Naive thymus-derived CD4-positive, alpha-beta T cell (primary cell): ENCODE measurements at regions not wholly inside any gene's neighbourhood (a gene's known extent, or its start where the extent isn't known, plus 50 kb on each side); places are given as distances from the start of the nearest gene placed in this dataset.

Experiments
- ATAC-seq: fragments of 150-1000 bp; cut with Tn5 transposase; 2 replicates; pipeline ENCODE4 v1.10.0; 2021; ENCODE audit warnings: mild to moderate bottlenecking, moderate library complexity
- CTCF ChIA-PET: fragments of 350-600 bp; sonication (Branson Sonifier 250); formaldehyde crosslinking; loops from one replicate; lab custom pipeline; 2021; ENCODE audit warnings: antibody characterized with exemption; lab: Charles Lee
- POLR2A ChIA-PET: fragments of 350-600 bp; sonication (Branson Sonifier 250); formaldehyde crosslinking; loops from one replicate; lab custom pipeline; 2021; ENCODE audit warnings: antibody characterized with exemption, inconsistent platforms; lab: Charles Lee
- DNase-seq, 9 donors: peaks; one replicate each; pipeline versions ENCODE4 v3.0.0 to v3.0.0-alpha.2; 2020 to 2022; ENCODE audit warnings: mixed read lengths in 1 of 9
- H3K27ac ChIP-seq: one replicate; pipeline ENCODE4 v1.7.0; 2013; ENCODE audit warnings: mild to moderate bottlenecking, low read depth, low read length, moderate library complexity
- H3K27me3 ChIP-seq, 2 donors: one replicate each; pipeline ENCODE4 v1.7.0; 2013; ENCODE audit warnings: low read length in 2 of 2, mild to moderate bottlenecking in 2 of 2, moderate library complexity in 2 of 2; ENCODE audit not compliant: control insufficient read depth in 2 of 2, insufficient read depth in 2 of 2
- H3K36me3 ChIP-seq, 3 experiments: 1 replicate in 2 of 3; 2 replicates in 1 of 3; pipeline ENCODE4 v1.7.0; 2013; ENCODE audit warnings: low read length in 3 of 3, mild to moderate bottlenecking in 3 of 3, moderate library complexity in 1 of 3; ENCODE audit not compliant: insufficient read depth in 3 of 3, control insufficient read depth in 2 of 3
- H3K4me1 ChIP-seq, 2 donors: one replicate each; pipeline ENCODE4 v1.7.0; 2013; ENCODE audit warnings: low read length in 2 of 2, mild to moderate bottlenecking in 2 of 2, moderate library complexity in 1 of 2; ENCODE audit not compliant: control insufficient read depth in 2 of 2, insufficient read depth in 2 of 2
- H3K4me3 ChIP-seq: 2 replicates; pipeline ENCODE4 v1.7.0; 2013; ENCODE audit warnings: mild to moderate bottlenecking, low read length
- H3K9me3 ChIP-seq, 3 experiments: 1 replicate in 2 of 3; 2 replicates in 1 of 3; pipeline ENCODE4 v1.7.0; 2013; ENCODE audit warnings: low read length in 3 of 3; ENCODE audit not compliant: control insufficient read depth in 2 of 3
- H3K27ac Mint-ChIP-seq, 9 donors: one replicate each; pipeline ENCODE4 v1.8.0; 2020 to 2022; ENCODE audit warnings: mixed read lengths in 9 of 9, mild to moderate bottlenecking in 8 of 9, moderate library complexity in 5 of 9, inconsistent platforms in 2 of 9
- H3K27me3 Mint-ChIP-seq, 5 donors: one replicate each; pipeline ENCODE4 v1.8.0; 2021 to 2022; ENCODE audit warnings: mixed read lengths in 5 of 5, mild to moderate bottlenecking in 1 of 5
- H3K36me3 Mint-ChIP-seq, 5 donors: one replicate each; pipeline ENCODE4 v1.8.0; 2020 to 2022; ENCODE audit warnings: mixed read lengths in 5 of 5, mild to moderate bottlenecking in 3 of 5, inconsistent platforms in 1 of 5
- H3K4me1 Mint-ChIP-seq, 7 donors: one replicate each; pipeline ENCODE4 v1.8.0; 2020 to 2022; ENCODE audit warnings: mixed read lengths in 7 of 7, mild to moderate bottlenecking in 3 of 7, inconsistent platforms in 1 of 7
- H3K4me3 Mint-ChIP-seq, 10 donors: one replicate each; pipeline ENCODE4 v1.8.0; 2020 to 2022; ENCODE audit warnings: mild to moderate bottlenecking in 10 of 10, mixed read lengths in 10 of 10, moderate library complexity in 6 of 10, inconsistent platforms in 2 of 10
- H3K9me3 Mint-ChIP-seq, 11 donors: one replicate each; pipeline ENCODE4 v1.8.0; 2020 to 2022; ENCODE audit warnings: mixed read lengths in 11 of 11, mild to moderate bottlenecking in 4 of 11, inconsistent platforms in 1 of 11, moderate library complexity in 1 of 11
- intact Hi-C, 2 donors: fragments of 100-400 bp; cut with micrococcal nuclease; formaldehyde crosslinking; loops; one replicate each; pipeline ENCODE4 v1.15.1; 2023

DNA sequence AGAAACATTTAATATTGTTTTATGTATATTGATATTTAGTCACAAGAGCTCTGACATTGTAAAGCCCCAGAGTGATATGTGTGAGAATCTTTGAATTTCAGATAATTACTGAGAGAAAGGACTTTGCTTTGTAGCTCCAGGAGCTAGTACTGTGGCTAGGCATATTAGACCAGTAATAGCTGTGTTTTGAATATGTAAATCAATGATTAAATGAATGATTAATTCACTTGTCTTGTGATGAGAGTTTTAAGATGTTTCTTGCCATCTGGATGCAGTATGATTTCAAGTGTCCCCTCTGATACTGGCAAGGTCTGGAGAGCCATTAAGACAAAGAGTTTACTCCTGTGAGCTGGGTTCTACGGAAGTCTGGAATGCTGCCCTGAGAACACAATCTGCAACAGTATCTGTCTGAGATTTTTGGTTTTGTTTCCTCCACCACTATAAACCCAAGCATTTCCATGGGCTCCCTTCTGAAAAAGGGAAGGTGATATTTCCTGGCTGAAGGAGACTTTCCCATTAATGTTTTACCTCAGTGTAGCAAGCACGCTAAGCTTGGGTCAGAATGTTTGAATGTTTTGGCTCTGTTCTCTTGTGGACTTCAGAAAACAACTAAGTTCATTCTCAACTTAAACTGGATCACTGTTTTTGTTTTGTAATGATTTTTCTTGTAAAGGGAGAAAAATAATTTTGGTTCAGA lies 61.3 kb upstream of the BICC1 start:
- CTCF ChIA-PET, result no interaction called here
- Histone ChIP-seq H3K27ac (no peak overlapping the region), H3K4me3 (no peak overlapping the region), H3K9me3 (no peaks in the 10 kb centered on the region), H3K4me1 (no peaks in the 10 kb centered on the region), H3K36me3 (no peaks in the 10 kb centered on the region), H3K27me3 (no peaks in the 10 kb centered on the region)
- Mint-ChIP-seq H3K27ac (no peak overlapping the region), H3K4me3 (no peak overlapping the region), H3K36me3 (no peaks in the 10 kb centered on the region), H3K27me3 (peaks cover 0 to 23% (median 20%) of the 10 kb centered on the region in 5 donors), H3K4me1 (no peaks in the 10 kb centered on the region), H3K9me3 (peaks cover 0 to 3% (median 0%) of the 10 kb centered on the region in 11 donors)
- POLR2A ChIA-PET, result no interaction called here
- DNase-seq (no peak), ATAC-seq (no peak)
- intact Hi-C loops, result no loop called here

DNA sequence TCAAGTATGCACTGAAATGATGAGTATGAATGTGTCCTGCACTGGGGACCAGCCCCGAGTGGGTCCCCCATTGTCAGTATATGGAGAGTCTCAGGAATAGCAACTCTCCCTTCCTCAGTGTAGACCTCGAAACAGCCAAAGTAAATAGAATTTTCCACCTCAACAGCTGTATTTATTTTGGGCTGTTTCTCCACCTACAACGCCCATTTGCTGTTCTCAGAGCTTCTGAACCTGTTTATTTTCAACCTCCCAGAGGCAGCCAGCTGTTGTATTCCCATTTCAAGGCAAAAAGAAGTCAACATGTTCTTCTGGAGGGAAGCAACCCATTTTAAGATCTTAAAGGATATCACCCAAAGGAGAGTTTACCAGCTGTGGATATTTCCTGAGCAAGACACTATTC lies 59.6 kb upstream of the BICC1 start:
- no peak overlapping the region for H3K27ac Mint-ChIP-seq
- ChIA-PET POLR2A (no interaction called here), CTCF (interaction anchor here (0.5 kb wide), 1 partner anchor 777 kb away, joined by 3 read pairs; no protein-coding TSS in a partner anchor)
- intact Hi-C loops, result no loop called here
- no peak overlapping the region for H3K4me3 Mint-ChIP-seq
- no peak overlapping the region for H3K27ac ChIP-seq
- ATAC-seq (no peak), DNase-seq (no peak)
- no peaks in the 10 kb centered on the region for H3K9me3 ChIP-seq
- H3K9me3 Mint-ChIP-seq, result peaks cover 0 to 5% (median 0%) of the 10 kb centered on the region in 11 donors
- H3K4me1 Mint-ChIP-seq, result no peaks in the 10 kb centered on the region
- H3K27me3 ChIP-seq, result no peaks in the 10 kb centered on the region
- peaks cover 0 to 26% (median 15%) of the 10 kb centered on the region in 5 donors for H3K27me3 Mint-ChIP-seq
- H3K36me3 Mint-ChIP-seq, result no peaks in the 10 kb centered on the region
- H3K4me1 ChIP-seq, result no peaks in the 10 kb centered on the region
- no peaks in the 10 kb centered on the region for H3K36me3 ChIP-seq
- H3K4me3 ChIP-seq, result no peak overlapping the region

DNA sequence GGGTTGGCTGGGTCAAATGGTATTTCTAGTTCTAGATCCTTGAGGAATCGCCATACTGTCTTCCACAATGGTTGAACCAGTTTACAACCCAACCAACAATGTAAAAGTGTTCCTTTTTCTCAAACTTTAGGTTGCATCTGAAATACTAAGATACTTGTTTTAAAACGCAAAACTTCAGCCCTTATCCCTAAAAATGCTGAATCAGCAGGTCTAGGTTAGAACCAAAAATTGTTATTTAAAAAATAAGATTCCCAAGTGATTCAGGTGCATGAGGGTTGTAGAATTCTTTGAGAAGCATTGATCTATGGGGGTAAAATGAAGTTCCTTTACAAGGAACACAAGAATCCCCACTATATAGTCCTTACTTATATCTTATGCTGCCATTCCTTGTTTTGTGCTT lies 56.5 kb upstream of the BICC1 start:
- no peak overlapping the region for H3K27ac Mint-ChIP-seq
- Histone ChIP-seq H3K36me3 (no peaks in the 10 kb centered on the region), H3K4me1 (no peaks in the 10 kb centered on the region), H3K9me3 (no peaks in the 10 kb centered on the region), H3K4me3 (no peak overlapping the region), H3K27me3 (no peaks in the 10 kb centered on the region), H3K27ac (no peak overlapping the region)
- H3K36me3 Mint-ChIP-seq, result no peaks in the 10 kb centered on the region
- peaks cover 0 to 28% (median 5%) of the 10 kb centered on the region in 5 donors for H3K27me3 Mint-ChIP-seq
- intact Hi-C loops, result no loop called here
- CTCF ChIA-PET, result no interaction called here
- H3K9me3 Mint-ChIP-seq, result peaks cover 0 to 5% (median 0%) of the 10 kb centered on the region in 11 donors
- no peak overlapping the region for H3K4me3 Mint-ChIP-seq
- ATAC-seq (no peak), DNase-seq (no peak)
- POLR2A ChIA-PET, result no interaction called here
- no peaks in the 10 kb centered on the region for H3K4me1 Mint-ChIP-seq

DNA sequence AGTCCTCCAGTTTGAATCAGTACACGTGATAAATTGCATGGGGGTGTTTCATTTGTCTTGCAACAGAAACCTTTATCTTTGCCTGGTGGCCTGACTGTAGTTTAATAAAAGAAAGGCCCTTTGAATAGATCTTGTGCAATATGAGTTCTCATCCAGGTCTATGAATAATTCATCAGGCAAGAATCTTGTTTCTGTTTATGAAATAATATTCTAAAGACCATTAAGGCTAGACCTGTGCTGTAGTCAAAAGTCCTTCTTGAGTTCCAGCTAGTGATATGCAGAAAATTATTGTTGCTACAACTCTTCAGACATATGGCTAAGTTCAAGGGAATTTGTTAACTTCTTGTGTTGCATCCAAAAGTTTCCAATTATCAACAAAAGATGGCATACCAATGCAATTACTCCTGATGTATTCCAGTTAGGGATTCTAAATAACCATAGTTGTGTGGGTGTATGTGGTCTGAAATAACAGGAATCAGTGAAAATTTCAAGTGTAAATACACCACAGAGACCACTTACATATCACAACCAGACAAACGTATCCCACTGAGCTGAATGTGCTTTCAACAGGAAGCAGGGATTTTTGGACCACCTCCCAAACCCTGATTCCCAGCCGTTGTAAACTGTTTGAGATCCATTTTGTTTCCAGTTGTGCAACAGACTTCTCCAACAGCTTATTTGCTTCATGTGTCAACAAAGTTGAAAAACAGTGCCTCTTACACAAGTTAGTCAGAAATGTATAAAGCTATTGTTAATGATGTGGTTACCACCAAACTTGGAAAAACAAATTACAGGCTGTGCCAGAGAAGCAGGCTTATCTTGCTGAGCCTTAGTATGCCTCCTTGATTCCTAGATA lies 54.7 kb upstream of the BICC1 start:
- Mint-ChIP-seq H3K4me3 (no peak overlapping the region), H3K36me3 (peaks cover 0 to 3% (median 0%) of the 10 kb centered on the region in 5 donors), H3K27me3 (peaks cover 0 to 28% (median 9%) of the 10 kb centered on the region in 5 donors), H3K4me1 (no peaks in the 10 kb centered on the region), H3K9me3 (peaks cover 1 to 14% (median 4%) of the 10 kb centered on the region in 11 donors), H3K27ac (no peak overlapping the region)
- ChIA-PET CTCF (no interaction called here), POLR2A (no interaction called here)
- Histone ChIP-seq H3K36me3 (no peaks in the 10 kb centered on the region), H3K27me3 (no peaks in the 10 kb centered on the region), H3K4me3 (no peak overlapping the region), H3K27ac (no peak overlapping the region), H3K9me3 (no peaks in the 10 kb centered on the region), H3K4me1 (no peaks in the 10 kb centered on the region)
- ATAC-seq (no peak), DNase-seq (no peak)
- intact Hi-C loops, result no loop called here

GRCh38 chr10:58459069-58459468 lies 53.6 kb upstream of the BICC1 start:
- Histone ChIP-seq H3K4me1 (no peaks in the 10 kb centered on the region), H3K27me3 (no peaks in the 10 kb centered on the region), H3K4me3 (no peak overlapping the region), H3K36me3 (no peaks in the 10 kb centered on the region), H3K27ac (no peak overlapping the region), H3K9me3 (no peaks in the 10 kb centered on the region)
- no peak overlapping the region for H3K27ac Mint-ChIP-seq
- H3K9me3 Mint-ChIP-seq, result peaks cover 3 to 21% (median 9%) of the 10 kb centered on the region in 11 donors
- peaks cover 0 to 3% (median 0%) of the 10 kb centered on the region in 5 donors for H3K36me3 Mint-ChIP-seq
- intact Hi-C loops, result no loop called here
- no peak for ATAC-seq
- ChIA-PET POLR2A (no interaction called here), CTCF (no interaction called here)
- peaks cover 0 to 27% (median 17%) of the 10 kb centered on the region in 5 donors for H3K27me3 Mint-ChIP-seq
- H3K4me1 Mint-ChIP-seq, result no peaks in the 10 kb centered on the region
- no peak overlapping the region for H3K4me3 Mint-ChIP-seq
- no peak for DNase-seq

DNA sequence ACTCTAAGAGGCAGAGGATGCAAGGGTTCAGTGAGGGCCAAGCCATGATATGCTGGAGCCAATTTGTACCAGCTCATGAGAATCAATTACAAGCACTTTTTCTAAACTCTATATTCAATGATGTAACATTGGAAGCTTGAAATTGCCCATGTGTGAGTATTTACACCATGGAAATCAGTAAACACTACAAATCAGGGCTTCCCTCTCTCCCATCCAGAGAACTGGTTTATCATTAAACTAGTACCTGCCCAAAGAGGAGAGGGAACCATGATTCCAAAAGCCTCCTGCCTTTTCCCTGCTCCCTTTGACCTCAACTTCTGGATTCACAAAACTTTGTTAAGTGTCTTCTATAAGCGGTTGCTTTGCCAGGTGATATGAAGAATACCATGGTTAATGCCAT lies 52.5 kb upstream of the BICC1 start:
- Mint-ChIP-seq H3K9me3 (peaks cover 3 to 23% (median 9%) of the 10 kb centered on the region in 11 donors), H3K4me3 (no peak overlapping the region), H3K4me1 (no peaks in the 10 kb centered on the region), H3K27me3 (peaks cover 0 to 34% (median 23%) of the 10 kb centered on the region in 5 donors), H3K36me3 (peaks cover 0 to 3% (median 0%) of the 10 kb centered on the region in 5 donors), H3K27ac (no peak overlapping the region)
- ChIA-PET POLR2A (no interaction called here), CTCF (interaction anchor here (0.6 kb wide), 1 partner anchor 105 kb away, joined by 3 read pairs; no protein-coding TSS in a partner anchor)
- Histone ChIP-seq H3K4me3 (no peak overlapping the region), H3K27ac (no peak overlapping the region), H3K4me1 (no peaks in the 10 kb centered on the region), H3K9me3 (no peaks in the 10 kb centered on the region), H3K36me3 (no peaks in the 10 kb centered on the region), H3K27me3 (no peaks in the 10 kb centered on the region)
- intact Hi-C loops, result no loop called here
- ATAC-seq, result no peak
- no peak for DNase-seq
